KG1 (cell line): ENCODE measurements at regions not wholly inside any gene's neighbourhood (a gene's known extent, or its start where the extent isn't known, plus 50 kb on each side); places are given as distances from the start of the nearest gene placed in this dataset.
A peak's percentile ranks its signal among the peaks of the same experiment; 100 is the strongest.
"Not testable (repeated sequence)": the region's sequence is repeated elsewhere in the genome, so short reads cannot be mapped to it uniquely, and the experiment has no call there.

Experiments used
- DNase-seq: peaks from one replicate; lab custom pipeline; 2025; lab: John Stamatoyannopoulos, UW

DNA sequence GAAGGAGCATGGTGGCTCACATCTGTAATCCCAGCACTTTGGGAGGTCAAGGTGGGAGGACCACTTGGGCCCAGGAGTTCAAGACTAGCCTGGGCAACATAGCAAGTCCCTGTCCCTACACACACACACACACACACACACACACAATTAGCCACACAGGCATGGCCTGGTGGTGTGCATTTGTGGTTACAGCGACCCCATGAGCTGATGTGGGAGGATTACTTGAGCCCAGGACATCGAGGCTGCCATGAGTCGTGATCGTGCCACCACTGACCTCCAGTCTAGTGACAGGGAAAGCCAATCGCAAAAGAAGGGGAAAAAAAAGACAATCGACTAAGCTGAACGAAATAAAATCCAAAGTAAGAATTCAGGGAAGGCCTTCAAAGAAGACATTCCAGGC, 67.9 kb downstream of the TBX3 start:
- DNase-seq: no peak

DNA sequence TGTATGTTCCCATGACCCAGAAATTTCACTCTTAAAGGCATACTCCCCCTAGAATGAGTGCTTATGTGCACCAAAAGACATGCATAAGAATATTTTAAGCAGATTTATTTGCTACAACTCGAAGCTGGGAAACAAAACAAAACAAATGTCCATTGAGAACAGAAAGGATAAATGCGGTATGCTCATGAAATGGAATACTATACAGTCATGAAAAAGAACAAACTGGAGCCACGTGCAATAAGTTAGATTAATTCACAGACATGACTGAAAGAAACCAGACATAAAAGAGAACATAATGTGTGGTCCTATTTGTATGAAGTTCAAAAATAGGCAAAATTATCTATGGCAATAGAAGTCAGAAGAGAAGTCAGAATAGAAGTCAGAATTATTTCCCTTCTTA, 69.9 kb downstream of the TBX3 start:
- no peak for DNase-seq

DNA sequence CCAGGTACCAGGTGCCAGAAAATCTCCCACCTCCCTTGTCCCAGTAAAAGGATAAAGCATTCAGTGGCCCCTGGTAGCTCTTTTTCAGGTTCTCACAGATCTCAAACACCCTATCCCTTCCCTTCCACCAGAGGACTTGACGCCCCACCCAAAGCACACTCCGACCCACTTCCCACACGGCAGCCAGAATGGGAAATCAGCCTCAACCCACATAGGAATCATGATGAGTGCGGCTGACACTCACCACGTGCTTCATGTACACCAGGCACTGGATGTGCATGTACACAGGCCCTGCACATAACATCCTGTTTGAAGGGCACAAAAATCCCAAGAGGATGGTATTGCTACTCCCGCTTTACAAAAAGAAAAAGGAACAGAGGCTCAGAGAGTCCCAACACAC, 71.9 kb downstream of the TBX3 start:
- no peak for DNase-seq

DNA sequence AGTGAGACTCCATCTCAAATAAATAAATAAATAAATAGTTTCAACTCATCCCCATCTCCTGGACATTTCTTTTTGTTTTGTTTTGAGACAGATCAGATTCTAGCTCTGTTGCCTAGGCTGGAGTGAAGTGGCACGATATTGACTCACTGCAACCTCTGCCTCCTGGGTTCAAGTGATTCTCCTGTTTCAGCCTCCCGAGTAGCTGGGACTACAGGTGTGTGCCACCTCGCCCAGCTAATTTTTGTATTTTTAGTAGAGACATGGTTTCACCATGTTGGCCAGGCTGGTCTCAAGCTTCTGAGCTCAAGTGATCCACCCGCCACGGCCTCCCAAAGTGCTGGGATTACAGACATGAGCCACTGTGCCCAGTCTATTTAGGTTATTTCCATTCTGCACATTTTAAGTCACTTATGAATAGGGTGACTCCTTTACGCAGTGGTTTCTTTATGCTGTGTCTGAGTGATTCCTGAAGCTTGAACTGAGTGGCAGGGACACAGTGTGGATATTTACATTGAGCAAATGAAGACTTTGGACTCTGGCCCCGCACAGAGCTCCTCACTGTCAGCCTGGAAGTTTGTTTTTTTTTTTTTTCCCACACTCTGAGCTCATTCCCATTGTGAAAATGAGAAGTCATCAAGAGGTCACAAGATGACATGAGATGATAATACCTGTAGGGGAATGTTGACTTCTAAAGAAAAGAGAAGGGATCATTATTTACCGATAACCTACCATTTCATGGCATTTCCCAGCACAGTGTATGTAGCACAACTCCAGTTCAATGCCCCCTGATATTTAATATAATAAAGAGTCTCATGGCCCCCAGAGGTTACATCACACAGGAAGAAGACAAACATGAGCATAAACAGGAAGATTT, 72.6 kb downstream of the TBX3 start:
- DNase-seq: no peak

DNA sequence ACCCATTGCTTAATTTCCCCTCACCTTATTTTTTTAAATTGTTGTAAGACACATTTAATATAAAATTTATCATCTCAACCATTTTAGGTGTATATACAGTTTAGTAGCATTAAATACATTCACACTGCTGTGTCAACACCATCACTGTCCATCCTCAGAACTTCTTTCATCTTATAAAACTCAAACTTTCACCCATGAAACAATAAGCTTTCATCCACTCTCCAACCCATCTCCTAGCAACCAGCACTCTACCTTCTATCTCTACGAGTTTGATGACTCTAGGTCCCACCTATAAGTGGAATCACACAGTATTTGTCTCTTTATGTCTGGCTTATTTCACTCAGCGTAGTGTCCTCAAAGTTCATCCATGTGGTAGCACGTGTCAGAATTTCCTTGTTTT, 75.5 kb downstream of the TBX3 start:
- DNase-seq: no peak

DNA sequence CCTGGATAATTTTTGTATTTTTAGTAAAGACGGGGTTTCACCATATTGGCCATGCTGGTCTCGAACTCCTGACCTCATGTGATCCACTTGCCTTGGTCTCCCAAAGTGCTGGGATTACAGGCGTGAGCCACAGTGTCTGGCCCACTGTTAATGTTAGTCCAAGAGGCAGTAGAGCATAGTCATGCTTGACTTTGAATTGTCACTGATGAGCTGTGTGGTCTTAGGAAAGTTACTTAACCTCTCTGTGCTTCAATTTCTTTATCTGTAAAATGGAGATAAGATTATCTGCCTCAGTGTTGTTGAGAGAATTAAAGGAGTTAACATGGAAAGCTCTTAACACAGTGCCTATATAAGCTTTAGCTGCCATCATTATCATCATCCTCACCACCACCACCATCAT, 78.1 kb downstream of the TBX3 start:
- no peak for DNase-seq

DNA sequence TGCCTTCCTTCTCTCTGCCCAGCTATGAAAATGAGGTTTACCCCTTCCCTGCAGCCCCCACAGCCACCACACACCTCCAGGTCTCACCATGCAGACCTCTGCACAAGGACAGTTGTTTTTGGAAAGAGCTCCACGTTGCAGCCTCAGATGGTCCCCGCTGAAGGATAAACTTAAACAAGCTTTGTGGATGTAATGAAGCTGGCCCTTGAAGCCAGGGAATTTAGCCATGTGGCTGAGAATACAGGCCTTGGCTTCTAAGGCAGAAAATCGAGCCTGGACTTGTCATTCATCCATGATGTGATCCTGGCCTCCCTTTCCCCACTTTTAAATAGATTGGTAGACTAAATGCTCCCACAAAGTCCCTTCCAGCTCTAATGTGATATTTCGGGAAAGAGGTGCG, 79.4 kb downstream of the TBX3 start:
- DNase-seq: no peak

DNA sequence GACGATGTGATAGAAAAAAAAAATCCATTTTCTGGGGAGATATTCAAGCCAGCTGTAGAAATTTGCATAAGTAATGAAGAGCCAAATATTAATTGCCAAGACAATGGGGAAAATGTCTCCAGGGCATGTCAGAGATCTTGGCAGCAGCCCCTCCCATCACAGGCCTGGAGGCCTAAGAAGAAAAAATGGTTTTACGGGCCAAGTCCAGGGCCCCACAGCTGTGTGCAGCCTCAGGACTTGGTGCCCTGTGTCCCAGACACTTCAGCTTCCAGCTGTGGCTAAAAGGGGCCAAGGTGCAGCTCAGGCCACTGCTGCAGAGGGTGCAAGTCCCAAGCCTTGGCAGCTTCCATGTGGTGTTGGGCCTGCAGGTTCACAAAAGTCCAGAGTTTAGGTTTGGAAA, 83.4 kb downstream of the TBX3 start:
- DNase-seq: not testable (repeated sequence)

DNA sequence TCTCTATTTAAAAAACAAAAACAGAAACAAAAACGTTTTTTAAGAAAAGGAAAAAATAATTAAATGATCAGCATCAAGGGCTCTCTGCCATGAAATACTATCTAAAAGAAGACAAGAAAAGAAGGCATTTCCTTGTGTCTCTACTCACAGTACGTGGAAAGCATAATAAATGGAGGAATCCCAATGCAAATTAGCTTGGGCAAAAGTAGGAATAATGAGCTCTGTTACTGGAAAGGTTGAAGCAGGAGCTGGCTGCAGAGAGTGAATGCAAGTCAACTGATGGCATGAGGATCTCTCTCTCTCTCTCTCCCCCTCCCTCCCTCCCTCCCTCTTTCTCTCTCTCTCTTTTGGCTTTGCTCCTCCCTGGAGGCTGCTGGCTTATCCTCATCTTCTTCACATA, 85.9 kb downstream of the TBX3 start:
- DNase-seq: no peak

DNA sequence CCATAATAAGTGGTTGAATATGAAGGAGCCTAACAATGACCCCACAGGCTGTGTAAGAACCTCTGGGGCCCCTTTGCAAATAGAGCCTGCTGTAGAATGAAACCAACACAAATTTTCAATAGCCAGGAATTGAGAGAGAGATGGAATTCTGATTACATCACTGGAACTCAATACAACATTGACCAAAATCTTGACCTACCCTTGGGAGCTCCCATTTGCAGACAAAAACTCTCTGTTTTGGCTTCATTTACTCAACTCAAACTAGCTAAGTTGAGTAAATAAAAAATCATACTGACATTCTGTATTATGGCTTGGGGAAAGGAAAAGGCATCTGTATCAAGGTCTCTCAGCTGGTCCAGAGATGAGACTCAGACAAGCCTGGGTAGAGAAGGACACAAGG, 91.0 kb downstream of the TBX3 start:
- DNase-seq: no peak

DNA sequence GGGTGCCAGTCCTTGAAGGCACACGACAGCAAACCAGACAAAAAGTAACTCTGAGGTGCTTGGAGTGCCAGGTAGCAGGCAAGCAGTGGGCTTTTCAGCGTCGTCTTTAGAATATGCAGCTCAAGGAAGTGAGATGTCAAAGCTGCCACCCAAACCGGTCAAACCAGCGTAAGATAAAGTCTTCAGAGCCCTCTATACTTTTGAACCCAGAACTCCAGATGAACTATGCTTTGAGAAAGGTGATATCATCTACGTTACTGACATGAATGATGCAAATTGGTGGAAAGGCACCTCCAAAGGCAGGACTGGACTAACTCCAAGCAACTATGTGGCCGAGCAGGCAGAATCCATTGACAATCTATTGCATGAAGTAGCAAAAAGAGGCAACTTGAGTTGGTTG, 95.9 kb downstream of the TBX3 start:
- no peak for DNase-seq

DNA sequence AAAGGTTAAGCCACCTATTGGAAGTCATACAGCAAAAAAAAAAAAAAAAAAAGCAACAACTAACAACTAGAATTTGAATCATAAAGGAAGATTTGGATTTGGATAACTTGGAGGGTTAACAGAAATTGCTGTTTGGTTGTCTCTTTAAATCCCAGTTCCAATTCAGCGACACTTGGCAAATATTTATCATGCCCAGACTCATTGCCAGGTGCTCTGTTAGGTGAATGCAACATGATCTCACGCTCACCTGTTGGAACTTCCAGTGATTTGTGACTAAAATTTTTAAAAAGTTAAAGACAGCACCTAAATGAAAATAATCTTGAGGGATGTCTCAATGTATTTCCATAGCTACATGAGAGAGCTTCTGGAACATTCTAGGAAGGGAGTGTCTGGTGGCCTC, 103.7 kb downstream of the TBX3 start:
- no peak for DNase-seq

DNA sequence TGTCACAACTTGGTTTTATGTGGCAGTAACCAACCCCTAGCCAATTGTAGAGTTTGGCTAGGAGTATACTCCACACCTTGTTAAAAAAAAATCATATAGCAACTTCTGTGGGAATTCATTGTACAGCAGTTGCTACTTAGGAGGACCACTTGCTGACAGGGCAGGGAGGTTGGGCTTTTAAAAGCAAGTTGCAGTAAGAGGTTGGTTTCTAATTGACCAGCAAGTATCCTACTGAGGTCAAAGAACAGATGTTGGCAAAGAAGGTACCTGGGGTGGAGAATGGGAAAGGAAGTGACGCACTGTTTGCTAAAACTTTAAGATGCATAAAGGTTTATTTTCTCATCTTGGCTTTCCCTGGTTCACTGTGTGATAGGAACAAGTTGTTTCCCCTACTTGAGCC, 104.6 kb downstream of the TBX3 start:
- no peak for DNase-seq

DNA sequence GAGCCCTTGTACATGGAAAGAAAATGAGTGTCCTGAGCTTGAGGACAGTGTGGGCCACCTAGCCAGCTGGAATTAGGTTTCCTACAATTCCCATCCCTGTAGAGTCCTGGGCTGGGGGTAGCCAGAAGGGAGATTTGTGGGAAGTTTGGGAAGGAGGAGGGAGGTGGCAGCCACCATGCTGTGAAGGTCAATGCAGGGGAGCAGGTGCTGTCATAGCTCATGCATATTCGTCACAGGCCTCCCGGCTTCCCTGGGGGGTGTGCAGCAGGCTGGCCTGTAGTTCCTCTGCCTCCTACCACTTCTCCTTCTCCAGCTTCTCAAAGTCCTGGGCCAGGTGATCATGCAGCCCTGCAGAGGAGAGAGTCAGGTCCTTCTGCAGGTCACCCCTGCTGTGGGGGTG, 121.3 kb downstream of the TBX3 start:
- DNase-seq: no peak

DNA sequence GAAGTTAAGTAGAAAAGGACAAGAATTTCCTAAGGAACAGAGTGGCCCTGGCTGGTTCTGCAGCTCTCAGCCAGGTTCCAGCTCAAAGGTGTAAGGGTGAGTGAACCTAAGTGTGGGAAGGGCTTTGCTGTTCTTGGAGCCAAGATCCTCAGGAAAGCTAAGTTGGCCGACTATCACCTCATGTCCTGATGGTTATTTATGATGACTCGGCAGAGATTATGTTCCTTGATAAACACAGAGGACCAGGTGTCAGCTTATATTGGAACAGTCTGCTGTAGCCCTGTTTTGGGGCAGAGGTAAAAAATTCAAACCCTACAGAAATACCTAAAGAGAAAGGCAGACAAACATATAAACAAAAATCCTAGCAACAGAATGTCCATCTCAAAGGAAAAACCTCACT, 128.5 kb downstream of the TBX3 start:
- DNase-seq: no peak

DNA sequence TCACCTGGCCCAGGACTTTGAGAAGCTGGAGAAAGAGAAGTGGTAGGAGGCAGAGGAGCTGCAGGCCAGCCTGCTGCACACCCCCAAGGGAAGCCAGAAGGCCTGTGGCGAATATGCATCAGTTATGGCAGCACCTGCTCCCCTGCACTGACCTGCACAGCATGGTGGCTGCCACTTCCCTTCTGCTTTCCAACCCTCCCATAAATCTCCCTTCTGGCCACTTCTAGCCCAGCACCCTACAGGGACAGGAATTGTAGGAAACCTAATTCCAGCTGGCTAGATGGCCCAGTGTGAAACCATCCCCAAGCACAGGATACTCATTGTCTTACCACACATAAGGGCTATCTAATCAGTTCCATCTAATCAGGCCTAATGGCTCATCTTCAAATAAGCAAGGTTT, 136.3 kb downstream of the TBX3 start:
- DNase-seq: no peak

DNA sequence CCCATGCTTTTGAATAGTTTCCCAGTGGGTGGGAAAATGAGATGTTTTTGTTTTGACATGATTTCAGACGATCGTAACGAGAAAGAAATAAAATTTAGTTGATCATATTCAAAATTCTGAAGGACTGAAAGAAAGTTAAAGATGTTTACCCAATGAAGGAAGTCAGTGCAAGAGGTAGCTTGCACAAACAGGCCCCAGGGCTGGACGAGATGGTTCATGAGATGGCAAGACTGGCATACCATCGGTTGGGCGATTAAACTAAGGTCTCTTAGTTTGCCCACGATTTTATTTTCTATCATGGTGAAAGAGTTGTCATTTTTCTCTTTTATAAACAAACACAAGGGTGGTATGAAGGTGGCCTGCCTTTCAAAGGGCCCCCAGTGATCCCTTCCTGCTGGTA, 124.5 kb upstream of the TBX5 start:
- DNase-seq: no peak

DNA sequence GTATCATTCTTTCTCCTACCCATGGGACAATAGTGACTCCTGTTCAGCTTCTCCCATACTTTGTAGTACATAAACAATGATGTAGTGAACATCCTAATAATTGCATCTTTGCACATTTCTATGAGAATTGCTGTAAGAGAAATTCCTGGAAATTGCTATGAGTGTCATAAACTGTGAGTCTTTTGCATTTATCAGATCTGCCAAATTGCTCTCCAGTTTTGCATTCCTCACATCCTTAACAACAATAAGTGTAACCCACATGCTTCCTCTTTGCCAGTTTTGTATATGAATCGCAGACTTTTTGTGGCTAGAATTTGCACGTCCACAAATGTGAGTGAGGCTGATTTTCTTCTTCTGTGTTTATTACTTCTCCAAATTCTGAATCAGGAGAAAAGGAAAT, 124.0 kb upstream of the TBX5 start:
- DNase-seq: no peak

DNA sequence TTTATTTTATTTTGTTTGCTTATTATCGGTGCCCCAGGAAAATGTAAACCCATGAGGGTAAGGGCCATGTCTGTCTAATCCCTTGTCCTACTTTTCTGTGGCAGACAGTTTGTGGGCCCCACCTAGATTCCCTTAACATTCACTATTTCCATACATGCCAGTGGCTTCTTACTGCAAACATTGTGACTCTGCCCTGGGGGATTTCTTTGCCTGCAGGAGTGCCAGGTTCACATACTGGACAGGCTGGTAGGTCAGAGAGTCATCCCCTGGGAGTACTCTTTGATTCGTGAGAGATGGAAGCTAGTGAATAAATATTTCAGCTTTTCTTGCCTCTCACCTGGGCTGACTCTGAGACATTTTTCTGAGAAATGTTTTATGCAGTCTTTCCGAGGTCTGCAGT, 122.8 kb upstream of the TBX5 start:
- DNase-seq: no peak

DNA sequence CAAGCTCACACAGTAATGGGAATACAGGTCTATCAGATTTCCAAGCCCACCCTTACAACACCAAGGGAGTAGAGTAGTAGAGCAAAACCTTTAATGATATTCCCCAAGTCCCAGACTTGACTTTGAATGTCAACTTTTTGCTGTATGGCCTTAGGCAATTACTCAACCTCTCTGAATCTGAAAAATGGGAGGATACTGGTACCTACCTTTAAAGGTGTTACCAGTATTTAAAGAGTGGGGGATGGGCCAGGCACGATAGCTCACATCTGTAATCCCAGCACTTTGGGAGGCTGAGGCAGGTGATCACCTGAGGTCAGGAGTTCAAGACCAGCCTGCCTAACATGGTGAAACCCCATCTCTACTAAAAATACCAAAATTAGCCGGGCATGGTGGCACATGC, 115.2 kb upstream of the TBX5 start:
- DNase-seq: not testable (repeated sequence)

DNA sequence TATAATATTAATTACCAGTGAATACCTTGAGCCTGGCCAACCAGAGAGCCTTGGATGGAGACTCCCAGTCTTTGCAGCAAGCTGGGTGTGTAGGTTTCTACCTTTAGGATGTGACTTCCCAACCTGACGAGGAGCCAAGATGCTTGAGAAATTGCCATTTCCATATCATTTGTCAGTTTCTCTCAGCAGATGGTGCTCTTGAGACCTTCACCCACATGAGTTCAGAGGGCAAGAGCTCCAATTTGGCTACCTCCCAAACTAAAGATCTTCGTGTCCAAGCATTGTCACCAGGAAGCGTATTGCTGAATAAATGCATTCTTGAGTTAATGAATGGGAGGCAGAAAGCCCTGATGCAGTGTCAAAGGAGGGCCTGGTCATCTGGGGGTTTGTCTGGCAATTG, 106.4 kb upstream of the TBX5 start:
- no peak for DNase-seq

DNA sequence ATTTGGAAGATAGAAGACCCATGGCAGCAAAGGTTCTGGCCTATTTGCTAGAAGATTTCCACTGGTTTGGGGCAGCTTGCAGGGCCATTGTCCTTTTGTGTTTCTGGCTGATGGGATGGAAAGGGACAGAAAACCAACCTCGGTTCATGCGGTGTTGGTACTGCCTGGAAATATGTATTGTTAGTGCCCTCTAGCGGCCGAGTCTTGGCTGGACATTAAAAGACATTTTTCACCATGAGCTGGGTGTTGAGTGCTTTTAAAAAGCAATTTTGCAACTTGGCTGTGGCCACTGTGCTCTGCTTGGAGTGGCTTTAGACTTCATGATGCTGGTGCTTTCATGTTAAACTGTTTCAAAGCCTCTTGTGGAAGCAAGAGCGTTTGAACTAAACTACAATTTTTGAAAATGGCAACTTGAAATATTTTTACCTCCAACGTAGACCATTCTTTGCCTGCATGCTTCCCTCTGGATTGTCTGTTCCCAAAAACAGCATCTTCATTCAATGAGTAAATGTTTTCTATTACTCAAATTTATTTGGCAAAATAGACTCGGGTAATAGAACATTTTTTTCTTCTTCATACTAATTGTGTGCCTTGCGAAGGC, 102.7 kb upstream of the TBX5 start:
- DNase-seq: peak; percentile 7

DNA sequence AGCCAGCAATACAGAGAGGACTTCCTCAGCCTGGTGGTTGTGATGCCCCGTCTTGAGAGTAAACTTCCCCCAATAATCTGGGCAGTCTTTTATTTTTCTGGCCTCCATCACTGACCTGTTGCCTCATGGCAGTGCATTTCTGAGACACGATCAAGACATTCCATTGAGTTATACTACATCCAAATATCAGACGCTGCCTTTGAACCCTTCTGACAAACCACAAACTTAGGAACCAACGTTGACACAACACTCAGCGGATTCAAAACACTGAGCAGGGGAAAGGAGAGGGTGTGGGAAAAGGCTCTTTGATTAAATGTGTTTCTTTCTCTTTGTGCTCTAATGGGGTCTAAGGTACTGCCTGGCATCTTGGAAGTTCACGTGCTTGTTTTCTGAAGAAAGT, 100.7 kb upstream of the TBX5 start:
- no peak for DNase-seq

DNA sequence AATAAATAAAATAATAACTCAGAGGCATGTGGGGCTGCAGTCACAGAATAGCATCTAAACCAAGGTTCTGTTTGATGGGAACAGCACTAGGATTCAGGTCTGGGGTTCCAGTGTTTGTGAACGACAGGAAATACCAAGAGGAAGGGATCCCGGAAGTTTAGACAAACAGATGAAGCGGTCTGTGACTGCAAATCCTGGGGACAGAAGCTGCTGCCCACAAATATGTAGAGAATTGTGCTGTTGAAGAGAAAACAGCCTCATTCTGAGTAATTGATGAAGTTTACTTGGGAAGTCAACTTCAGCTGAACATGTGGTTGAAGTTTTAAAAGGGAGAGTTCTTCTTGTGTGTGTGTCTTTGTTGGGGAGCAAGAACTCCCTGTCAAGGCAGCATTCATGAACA, 98.4 kb upstream of the TBX5 start:
- no peak for DNase-seq
